ENCODE measurements at regions not wholly inside any gene's neighbourhood (a gene's known extent, or its start where the extent isn't known, plus 50 kb on each side); places are given as distances from the start of the nearest gene placed in this dataset.

GRCh38 chr7:156118248-156118645 is 306.0 kb upstream of the SHH start:
- TF ChIP-seq EZH2 (IDR thresholded peaks at IDR 0.05; ENCODE audit: insufficient read depth, poor library complexity, severe bottlenecking) (no peak), EZH2phosphoT487 (IDR thresholded peaks at IDR 0.05; ENCODE audit: insufficient read depth, low read depth) (no peak)

Measured in GM23248 (cell line).